Fibroblast of lung (primary cell): ENCODE measurements at regions not wholly inside any gene's neighbourhood (a gene's known extent, or its start where the extent isn't known, plus 50 kb on each side); places are given as distances from the start of the nearest gene placed in this dataset.
"Not testable (repeated sequence)": the region's sequence is repeated elsewhere in the genome, so short reads cannot be mapped to it uniquely, and the experiment has no call there.

Experiments used
- DNase-seq, 2 donors: peaks; one replicate each; pipeline versions ENCODE4 v3.0.0 to v3.0.0-alpha.2; 2010; ENCODE audit warnings: low read depth in 2 of 2
- H2AFZ ChIP-seq: 2 replicates; pipeline ENCODE4 v1.5.1; 2012; ENCODE audit warnings: low read length, control low read depth, inconsistent platforms
- H3K27ac ChIP-seq: 2 replicates; pipeline ENCODE4 v1.5.1; 2011; ENCODE audit warnings: low read length, control low read depth; ENCODE audit not compliant: insufficient read depth
- H3K27me3 ChIP-seq: 2 replicates; pipeline ENCODE4 v1.5.1; 2011; ENCODE audit warnings: mild to moderate bottlenecking, low read length; ENCODE audit not compliant: control insufficient read depth, insufficient read depth
- H3K36me3 ChIP-seq: 2 replicates; pipeline ENCODE4 v1.5.1; 2011; ENCODE audit warnings: low read length; ENCODE audit not compliant: control insufficient read depth, insufficient read depth
- H3K4me1 ChIP-seq: 2 replicates; pipeline ENCODE4 v1.5.1; 2011; ENCODE audit warnings: low read length; ENCODE audit not compliant: control insufficient read depth, insufficient read depth; ENCODE audit errors: extremely low read depth
- H3K4me2 ChIP-seq: 2 replicates; pipeline ENCODE4 v1.5.1; 2011; ENCODE audit warnings: low read length, control low read depth; ENCODE audit not compliant: insufficient read depth; ENCODE audit errors: extremely low read depth
- H3K4me3 ChIP-seq, 4 experiments: fragments of 200-600 bp in 1 of 4; sonication (generic) in 1 of 4; replicated peaks in 1 of 4; 2 replicates each; pipeline ENCODE4 v1.5.1; 2011 to 2016; ENCODE audit warnings: low read length in 4 of 4, low read depth in 3 of 4, mild to moderate bottlenecking in 3 of 4, control low read depth in 2 of 4, inconsistent platforms in 1 of 4, mixed read lengths in 1 of 4; ENCODE audit not compliant: insufficient read depth in 1 of 4; ENCODE audit errors: control extremely low read depth in 1 of 4
- H3K79me2 ChIP-seq: 2 replicates; pipeline ENCODE4 v1.5.1; 2012; ENCODE audit warnings: mild to moderate bottlenecking, low read length, inconsistent platforms; ENCODE audit not compliant: control insufficient read depth, insufficient read depth
- H3K9ac ChIP-seq: 2 replicates; pipeline ENCODE4 v1.5.1; 2011; ENCODE audit warnings: mild to moderate bottlenecking, low read length, control low read depth; ENCODE audit not compliant: insufficient read depth
- H3K9me3 ChIP-seq: 2 replicates; pipeline ENCODE4 v1.5.1; 2012; ENCODE audit warnings: low read depth, low read length; ENCODE audit not compliant: control insufficient read depth, insufficient read depth
- H4K20me1 ChIP-seq: 2 replicates; pipeline ENCODE4 v1.5.1; 2011; ENCODE audit warnings: low read length; ENCODE audit not compliant: control insufficient read depth, insufficient read depth; ENCODE audit errors: extremely low read depth
- EZH2 ChIP-seq: IDR thresholded peaks from 2 replicates; pipeline ENCODE4 v1.5.1; 2012; ENCODE audit warnings: low read length, control low read depth, mild to moderate bottlenecking; ENCODE audit errors: missing control alignments
- TF ChIP-seq, protein P1 (sequence below), 2 donors: IDR thresholded peaks in 1 of 2; conservative IDR thresholded peaks in 1 of 2; 1 replicate in 1 of 2; 2 replicates in 1 of 2; pipeline ENCODE4 v1.5.1; 2011 to 2012; ENCODE audit warnings: low read length in 2 of 2, control low read depth in 1 of 2, inconsistent platforms in 1 of 2, low read depth in 1 of 2, mild to moderate bottlenecking in 1 of 2

DNA sequence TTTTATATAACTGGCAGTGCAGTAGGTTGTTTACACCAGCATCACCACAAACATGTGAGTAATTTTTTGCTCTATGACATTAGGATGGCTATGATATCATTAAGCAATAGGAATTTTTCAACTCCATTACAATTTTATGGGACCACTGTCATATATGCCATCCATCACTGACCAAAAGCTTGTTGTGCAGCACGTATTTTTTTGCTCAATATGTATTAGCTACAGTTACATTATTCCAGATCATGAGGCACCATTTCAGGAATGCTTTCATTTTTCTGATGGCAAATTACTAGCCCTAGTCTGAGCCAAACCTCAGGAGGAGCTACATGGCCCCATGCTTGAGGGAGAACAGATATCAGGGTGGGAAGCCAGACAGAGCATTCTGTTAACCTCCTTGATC is 56.8 kb upstream of the DCLK2 start:
- Histone ChIP-seq H3K9me3 (no peaks in the 10 kb centered on the region), H3K4me3 (no peak overlapping the region), H3K9ac (no peak overlapping the region), H2AFZ (no peak overlapping the region), H3K27me3 (no peaks in the 10 kb centered on the region), H3K79me2 (no peaks in the 10 kb centered on the region), H3K4me2 (no peak overlapping the region), H3K4me1 (no peaks in the 10 kb centered on the region), H4K20me1 (no peaks in the 10 kb centered on the region), H3K27ac (no peak overlapping the region), H3K36me3 (no peaks in the 10 kb centered on the region)
- no peak for DNase-seq
- no peak for TF ChIP-seq EZH2
- TF ChIP-seq, protein P1, sequence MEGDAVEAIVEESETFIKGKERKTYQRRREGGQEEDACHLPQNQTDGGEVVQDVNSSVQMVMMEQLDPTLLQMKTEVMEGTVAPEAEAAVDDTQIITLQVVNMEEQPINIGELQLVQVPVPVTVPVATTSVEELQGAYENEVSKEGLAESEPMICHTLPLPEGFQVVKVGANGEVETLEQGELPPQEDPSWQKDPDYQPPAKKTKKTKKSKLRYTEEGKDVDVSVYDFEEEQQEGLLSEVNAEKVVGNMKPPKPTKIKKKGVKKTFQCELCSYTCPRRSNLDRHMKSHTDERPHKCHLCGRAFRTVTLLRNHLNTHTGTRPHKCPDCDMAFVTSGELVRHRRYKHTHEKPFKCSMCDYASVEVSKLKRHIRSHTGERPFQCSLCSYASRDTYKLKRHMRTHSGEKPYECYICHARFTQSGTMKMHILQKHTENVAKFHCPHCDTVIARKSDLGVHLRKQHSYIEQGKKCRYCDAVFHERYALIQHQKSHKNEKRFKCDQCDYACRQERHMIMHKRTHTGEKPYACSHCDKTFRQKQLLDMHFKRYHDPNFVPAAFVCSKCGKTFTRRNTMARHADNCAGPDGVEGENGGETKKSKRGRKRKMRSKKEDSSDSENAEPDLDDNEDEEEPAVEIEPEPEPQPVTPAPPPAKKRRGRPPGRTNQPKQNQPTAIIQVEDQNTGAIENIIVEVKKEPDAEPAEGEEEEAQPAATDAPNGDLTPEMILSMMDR (conservative IDR thresholded peaks at IDR 0.05 in 1 of 2, IDR thresholded peaks at IDR 0.05 in 1 of 2; ENCODE audit: low read depth in 1 of 2, low read length in 2 of 2), result no peak

DNA sequence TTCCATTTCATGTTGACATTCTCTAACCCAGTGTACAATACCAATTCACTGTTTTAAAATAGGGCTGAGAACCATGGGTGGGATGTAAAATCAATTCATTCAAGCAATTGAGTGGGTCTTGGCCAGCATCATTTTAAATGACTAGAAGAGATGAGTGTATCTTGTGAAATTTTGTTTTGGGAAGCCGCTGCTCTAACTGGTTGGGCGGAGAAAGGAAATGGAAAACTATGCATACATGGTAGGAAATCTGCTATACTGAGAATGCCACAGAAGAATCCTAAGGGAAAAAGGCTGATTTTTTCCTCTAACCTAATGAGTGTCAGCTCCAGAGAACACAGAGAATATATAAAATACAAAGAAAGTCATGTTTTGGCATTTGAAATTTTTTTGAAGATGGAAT is 54.8 kb upstream of the DCLK2 start:
- no peak overlapping the region for H3K4me2 ChIP-seq
- no peak overlapping the region for H2AFZ ChIP-seq
- no peak overlapping the region for H3K9ac ChIP-seq
- no peaks in the 10 kb centered on the region for H3K36me3 ChIP-seq
- no peaks in the 10 kb centered on the region for H3K79me2 ChIP-seq
- no peak overlapping the region for H3K27ac ChIP-seq
- DNase-seq, result no peak
- TF ChIP-seq, protein P1 (conservative IDR thresholded peaks at IDR 0.05 in 1 of 2, IDR thresholded peaks at IDR 0.05 in 1 of 2; ENCODE audit: low read depth in 1 of 2, low read length in 2 of 2), result no peak
- no peak for TF ChIP-seq EZH2
- H3K27me3 ChIP-seq, result no peaks in the 10 kb centered on the region
- no peaks in the 10 kb centered on the region for H4K20me1 ChIP-seq
- no peaks in the 10 kb centered on the region for H3K4me1 ChIP-seq
- H3K9me3 ChIP-seq, result no peaks in the 10 kb centered on the region
- H3K4me3 ChIP-seq, result no peak overlapping the region

DNA sequence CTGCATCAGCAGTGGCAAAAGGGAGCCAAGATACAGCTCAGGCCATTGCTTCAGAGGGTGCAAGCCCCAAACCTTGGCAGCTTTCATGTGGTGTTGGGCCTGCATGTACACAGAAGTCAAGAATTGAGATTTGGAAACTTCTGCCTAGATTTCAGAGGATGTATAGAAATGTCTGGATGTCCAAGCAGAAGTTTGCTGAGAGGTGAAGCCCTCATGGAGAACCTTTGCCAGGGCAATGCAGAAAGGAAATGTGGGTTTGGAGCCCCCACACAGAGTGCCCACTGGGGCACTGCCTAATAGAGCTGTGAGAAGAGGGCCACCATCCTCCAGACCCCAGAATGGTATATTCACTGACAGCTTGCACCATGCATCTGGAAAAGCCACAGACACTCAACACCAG is 51.3 kb upstream of the DCLK2 start:
- not testable (repeated sequence) for DNase-seq

More for the DNA sequence above, 51.3 kb upstream of the DCLK2 start:
- H3K79me2 ChIP-seq, H3K4me3 ChIP-seq, H4K20me1 ChIP-seq, H3K4me2 ChIP-seq, H2AFZ ChIP-seq, H3K27me3 ChIP-seq, H3K4me1 ChIP-seq, H3K27ac ChIP-seq, H3K9me3 ChIP-seq, H3K36me3 ChIP-seq, H3K9ac ChIP-seq: not testable (repeated sequence)
